SK-N-SH (cell line): ENCODE measurements at regions not wholly inside any gene's neighbourhood (a gene's known extent, or its start where the extent isn't known, plus 50 kb on each side); places are given as distances from the start of the nearest gene placed in this dataset.

ENCODE experiments used
- CTCF ChIP-seq: fragments of 200-600 bp; sonication (generic); IDR thresholded peaks from 2 replicates; pipeline ENCODE4 v1.6.1; 2017; ENCODE audit warnings: antibody characterized with exemption, mild to moderate bottlenecking, moderate library complexity
- EZH2phosphoT487 ChIP-seq: fragments of 200-600 bp; sonication (generic); IDR thresholded peaks from 2 replicates; pipeline ENCODE4 v1.6.1; 2017; ENCODE audit warnings: low read depth, mixed run types, mild to moderate bottlenecking, antibody characterized with exemption, moderate library complexity, borderline replicate concordance
- MAX ChIP-seq: IDR thresholded peaks from 2 replicates; pipeline ENCODE4 v1.4.0; 2012; ENCODE audit warnings: low read depth
- MXI1 ChIP-seq: IDR thresholded peaks from 2 replicates; pipeline ENCODE4 v1.6.1; 2012; ENCODE audit warnings: mild to moderate bottlenecking, low read depth, low read length, improper control_type of control experiment
- NFIC ChIP-seq: IDR thresholded peaks from 2 replicates; pipeline ENCODE4 v1.4.0; 2012; ENCODE audit warnings: borderline replicate concordance
- POLR2AphosphoS5 ChIP-seq: IDR thresholded peaks from 2 replicates; pipeline ENCODE4 v1.6.1; 2012; ENCODE audit warnings: low read depth, low read length
- RAD21 ChIP-seq: IDR thresholded peaks from 2 replicates; pipeline ENCODE4 v1.6.1; 2012; ENCODE audit warnings: mild to moderate bottlenecking, low read length
- RCOR1 ChIP-seq: fragments of 150-350 bp; IDR thresholded peaks from 2 replicates; pipeline ENCODE4 v1.6.1; 2017; ENCODE audit warnings: antibody characterized with exemption, low read length
- TF ChIP-seq, protein P1 (sequence below): IDR thresholded peaks from 2 replicates; pipeline ENCODE4 v1.4.0; 2012; ENCODE audit warnings: low read depth, borderline replicate concordance

- TF ChIP-seq POLR2AphosphoS5 (no peak), NFIC (no peak), CTCF (no peak), MAX (no peak), EZH2phosphoT487 (no peak), RCOR1 (no peak), RAD21 (no peak), MXI1 (no peak)
- TF ChIP-seq, protein P1, sequence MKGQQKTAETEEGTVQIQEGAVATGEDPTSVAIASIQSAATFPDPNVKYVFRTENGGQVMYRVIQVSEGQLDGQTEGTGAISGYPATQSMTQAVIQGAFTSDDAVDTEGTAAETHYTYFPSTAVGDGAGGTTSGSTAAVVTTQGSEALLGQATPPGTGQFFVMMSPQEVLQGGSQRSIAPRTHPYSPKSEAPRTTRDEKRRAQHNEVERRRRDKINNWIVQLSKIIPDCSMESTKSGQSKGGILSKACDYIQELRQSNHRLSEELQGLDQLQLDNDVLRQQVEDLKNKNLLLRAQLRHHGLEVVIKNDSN = no peak
Observed at GRCh38 chr3:35241236-35241635, 398.1 kb upstream of the ARPP21 start.
